SU-DHL-6 (cell line): ENCODE measurements at regions not wholly inside any gene's neighbourhood (a gene's known extent, or its start where the extent isn't known, plus 50 kb on each side); places are given as distances from the start of the nearest gene placed in this dataset.

Source experiments
- EZH2phosphoT487 ChIP-seq: fragments of 200-600 bp; sonication (generic), shearing (Covaris generic); conservative IDR thresholded peaks from 2 replicates; pipeline ENCODE4 v1.6.1; 2018; ENCODE audit warnings: mild to moderate bottlenecking, antibody characterized with exemption, low read length, moderate library complexity, mixed read lengths
- TF ChIP-seq, protein P1 (sequence below): fragments of 200-600 bp; sonication (generic); IDR thresholded peaks from one replicate; pipeline ENCODE4 v1.5.1; 2017; ENCODE audit warnings: antibody characterized with exemption, mild to moderate bottlenecking, low read length, moderate library complexity; ENCODE audit not compliant: insufficient read depth, poor library complexity, severe bottlenecking

DNA sequence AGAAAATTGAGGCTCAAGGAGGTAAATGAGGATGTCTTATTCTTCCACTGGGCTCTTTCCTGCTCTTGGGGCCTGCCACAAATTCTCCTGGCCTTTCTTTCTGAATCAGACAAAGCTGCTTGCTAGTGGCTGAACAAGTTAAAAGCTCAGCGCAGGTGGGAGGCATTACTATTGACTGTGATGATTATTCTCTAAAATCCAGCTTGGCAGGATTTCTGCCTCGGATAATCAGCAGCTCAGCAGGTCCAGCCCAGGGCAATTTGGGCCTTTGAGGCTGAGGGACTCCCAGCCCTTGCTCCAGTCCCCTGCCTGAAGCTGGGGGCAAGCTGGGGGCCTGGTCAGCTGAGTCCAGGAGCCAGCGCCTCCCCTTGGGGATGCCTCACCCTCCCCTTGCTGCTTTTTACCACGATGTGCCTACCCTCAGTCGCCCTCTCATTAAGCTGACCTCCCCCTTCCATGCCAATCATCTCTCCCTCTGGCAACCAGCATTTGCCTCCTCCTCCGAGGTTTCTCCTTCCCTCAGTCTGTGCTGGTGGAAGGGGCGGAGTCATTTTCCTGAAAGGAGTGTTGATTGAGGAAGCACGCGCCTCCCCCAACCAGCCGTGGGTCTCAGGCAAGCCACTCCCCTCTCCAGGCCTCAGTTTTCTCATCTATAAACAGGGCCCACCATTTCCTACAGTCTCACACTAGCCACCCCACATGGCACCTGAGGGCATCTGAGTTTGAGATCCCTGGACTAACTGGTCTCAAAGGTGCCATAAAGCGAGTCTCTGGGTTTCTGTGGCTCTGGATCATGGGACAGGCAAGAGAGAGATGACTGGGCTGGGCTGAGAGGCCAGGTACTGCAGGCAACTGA is 60.6 kb upstream of the PRDM11 start:
- TF ChIP-seq, protein P1, sequence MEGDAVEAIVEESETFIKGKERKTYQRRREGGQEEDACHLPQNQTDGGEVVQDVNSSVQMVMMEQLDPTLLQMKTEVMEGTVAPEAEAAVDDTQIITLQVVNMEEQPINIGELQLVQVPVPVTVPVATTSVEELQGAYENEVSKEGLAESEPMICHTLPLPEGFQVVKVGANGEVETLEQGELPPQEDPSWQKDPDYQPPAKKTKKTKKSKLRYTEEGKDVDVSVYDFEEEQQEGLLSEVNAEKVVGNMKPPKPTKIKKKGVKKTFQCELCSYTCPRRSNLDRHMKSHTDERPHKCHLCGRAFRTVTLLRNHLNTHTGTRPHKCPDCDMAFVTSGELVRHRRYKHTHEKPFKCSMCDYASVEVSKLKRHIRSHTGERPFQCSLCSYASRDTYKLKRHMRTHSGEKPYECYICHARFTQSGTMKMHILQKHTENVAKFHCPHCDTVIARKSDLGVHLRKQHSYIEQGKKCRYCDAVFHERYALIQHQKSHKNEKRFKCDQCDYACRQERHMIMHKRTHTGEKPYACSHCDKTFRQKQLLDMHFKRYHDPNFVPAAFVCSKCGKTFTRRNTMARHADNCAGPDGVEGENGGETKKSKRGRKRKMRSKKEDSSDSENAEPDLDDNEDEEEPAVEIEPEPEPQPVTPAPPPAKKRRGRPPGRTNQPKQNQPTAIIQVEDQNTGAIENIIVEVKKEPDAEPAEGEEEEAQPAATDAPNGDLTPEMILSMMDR: no peak
- no peak for TF ChIP-seq EZH2phosphoT487
